OCI-LY1 (cell line): ENCODE measurements at regions not wholly inside any gene's neighbourhood (a gene's known extent, or its start where the extent isn't known, plus 50 kb on each side); places are given as distances from the start of the nearest gene placed in this dataset.

Source experiments
- EZH2 ChIP-seq: fragments of 200-600 bp; sonication (generic), shearing (Covaris generic); IDR thresholded peaks from 2 replicates; pipeline ENCODE4 v1.8.0; 2017; ENCODE audit warnings: borderline replicate concordance, mixed run types, mild to moderate bottlenecking, antibody characterized with exemption, low read length, moderate library complexity, mixed read lengths
- TF ChIP-seq, protein P1 (sequence below): fragments of 200-600 bp; sonication (generic), shearing (Covaris generic); IDR thresholded peaks from 2 replicates; pipeline ENCODE4 v1.5.1; 2017; ENCODE audit warnings: mild to moderate bottlenecking, antibody characterized with exemption, low read length, moderate library complexity, mixed read lengths

DNA sequence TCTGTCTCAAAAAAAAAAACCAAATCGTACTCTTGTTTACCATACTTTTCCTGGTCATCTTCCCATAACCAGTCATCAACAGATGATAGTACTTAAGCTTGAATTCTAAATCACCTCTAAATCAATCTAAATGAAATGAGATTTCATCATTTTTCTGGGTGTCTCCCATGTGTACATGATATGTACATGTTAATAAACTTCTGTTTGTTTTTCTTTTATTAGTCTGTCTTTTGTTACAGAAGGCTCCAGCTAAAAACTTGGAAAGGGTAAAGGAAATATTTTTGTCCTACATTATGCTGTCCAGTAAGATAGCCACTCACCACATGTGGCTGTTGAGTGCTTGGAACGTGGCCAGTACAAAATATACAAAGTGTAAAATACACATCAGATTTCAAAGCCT lies 78.7 kb upstream of the MSH6 start:
- TF ChIP-seq, protein P1, sequence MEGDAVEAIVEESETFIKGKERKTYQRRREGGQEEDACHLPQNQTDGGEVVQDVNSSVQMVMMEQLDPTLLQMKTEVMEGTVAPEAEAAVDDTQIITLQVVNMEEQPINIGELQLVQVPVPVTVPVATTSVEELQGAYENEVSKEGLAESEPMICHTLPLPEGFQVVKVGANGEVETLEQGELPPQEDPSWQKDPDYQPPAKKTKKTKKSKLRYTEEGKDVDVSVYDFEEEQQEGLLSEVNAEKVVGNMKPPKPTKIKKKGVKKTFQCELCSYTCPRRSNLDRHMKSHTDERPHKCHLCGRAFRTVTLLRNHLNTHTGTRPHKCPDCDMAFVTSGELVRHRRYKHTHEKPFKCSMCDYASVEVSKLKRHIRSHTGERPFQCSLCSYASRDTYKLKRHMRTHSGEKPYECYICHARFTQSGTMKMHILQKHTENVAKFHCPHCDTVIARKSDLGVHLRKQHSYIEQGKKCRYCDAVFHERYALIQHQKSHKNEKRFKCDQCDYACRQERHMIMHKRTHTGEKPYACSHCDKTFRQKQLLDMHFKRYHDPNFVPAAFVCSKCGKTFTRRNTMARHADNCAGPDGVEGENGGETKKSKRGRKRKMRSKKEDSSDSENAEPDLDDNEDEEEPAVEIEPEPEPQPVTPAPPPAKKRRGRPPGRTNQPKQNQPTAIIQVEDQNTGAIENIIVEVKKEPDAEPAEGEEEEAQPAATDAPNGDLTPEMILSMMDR = no peak
- no peak for TF ChIP-seq EZH2
